Adipocyte (in vitro differentiated cells): ENCODE measurements at regions not wholly inside any gene's neighbourhood (a gene's known extent, or its start where the extent isn't known, plus 50 kb on each side); places are given as distances from the start of the nearest gene placed in this dataset.

Source experiments
- DNase-seq: peaks from one replicate; pipeline ENCODE4 v3.0.0-alpha.2; 2015; ENCODE audit warnings: low read depth
- H3K27me3 ChIP-seq: replicated peaks from 2 replicates; pipeline ENCODE4 v1.7.0; 2013; ENCODE audit warnings: mild to moderate bottlenecking, low read length, moderate library complexity; ENCODE audit not compliant: control insufficient read depth, insufficient read depth
- H3K36me3 ChIP-seq: 2 replicates; pipeline ENCODE4 v1.7.0; 2013; ENCODE audit warnings: low read length, mild to moderate bottlenecking, moderate library complexity; ENCODE audit not compliant: control insufficient read depth, insufficient read depth, severe bottlenecking
- H3K4me1 ChIP-seq: 2 replicates; pipeline ENCODE4 v1.7.0; 2013; ENCODE audit warnings: mild to moderate bottlenecking, low read length, moderate library complexity; ENCODE audit not compliant: control insufficient read depth, insufficient read depth
- H3K4me3 ChIP-seq: 2 replicates; pipeline ENCODE4 v1.7.0; 2013; ENCODE audit warnings: mild to moderate bottlenecking, low read length, moderate library complexity
- H3K9ac ChIP-seq: 2 replicates; pipeline ENCODE4 v1.7.0; 2013; ENCODE audit warnings: mild to moderate bottlenecking, low read length, moderate library complexity
- H3K9me3 ChIP-seq: 2 replicates; pipeline ENCODE4 v1.7.0; 2013; ENCODE audit warnings: mild to moderate bottlenecking, low read length, moderate library complexity; ENCODE audit not compliant: control insufficient read depth

GRCh38 chr2:857081-857480 lies 93.6 kb upstream of the SNTG2 start:
- Histone ChIP-seq H3K9ac (no peak overlapping the region), H3K4me3 (no peak overlapping the region), H3K27me3 (peaks cover 56% of the 10 kb centered on the region), H3K4me1 (no peaks in the 10 kb centered on the region), H3K36me3 (no peaks in the 10 kb centered on the region), H3K9me3 (no peaks in the 10 kb centered on the region)
- no peak for DNase-seq

GRCh38 chr2:856456-856855 lies 94.2 kb upstream of the SNTG2 start:
- DNase-seq = no peak
- Histone ChIP-seq H3K4me3 (no peak overlapping the region), H3K36me3 (no peaks in the 10 kb centered on the region), H3K4me1 (no peaks in the 10 kb centered on the region), H3K27me3 (peaks cover 50% of the 10 kb centered on the region), H3K9ac (no peak overlapping the region), H3K9me3 (no peaks in the 10 kb centered on the region)

GRCh38 chr2:856041-856440 lies 94.6 kb upstream of the SNTG2 start:
- Histone ChIP-seq H3K4me3 (no peak overlapping the region), H3K9ac (no peak overlapping the region), H3K4me1 (no peaks in the 10 kb centered on the region), H3K9me3 (no peaks in the 10 kb centered on the region), H3K27me3 (peaks cover 48% of the 10 kb centered on the region), H3K36me3 (no peaks in the 10 kb centered on the region)
- DNase-seq = no peak

DNA sequence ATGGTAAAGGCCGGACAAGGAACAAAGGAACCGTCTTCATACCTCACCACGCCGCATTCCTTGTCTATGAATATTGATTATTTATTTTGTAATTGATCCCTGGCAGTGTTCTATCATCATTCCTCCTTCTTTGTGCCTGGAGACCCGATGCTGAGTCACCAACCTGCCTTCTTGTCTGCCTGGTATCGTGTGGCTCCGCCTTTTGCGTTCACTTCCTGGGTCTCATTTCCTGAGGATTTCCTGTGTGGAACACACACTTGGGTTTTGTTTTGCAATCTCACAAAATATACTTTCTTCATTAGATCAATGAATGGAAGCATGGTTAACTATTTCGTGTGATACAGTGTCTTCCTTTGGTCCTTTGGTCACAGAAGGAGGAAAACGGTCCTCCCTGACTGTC lies 95.5 kb upstream of the SNTG2 start:
- no peak for DNase-seq
- Histone ChIP-seq H3K27me3 (peaks cover 46% of the 10 kb centered on the region), H3K9me3 (no peaks in the 10 kb centered on the region), H3K36me3 (no peaks in the 10 kb centered on the region), H3K4me3 (no peak overlapping the region), H3K4me1 (no peaks in the 10 kb centered on the region), H3K9ac (no peak overlapping the region)

- H3K4me3 ChIP-seq = no peak overlapping the region
- H3K27me3 ChIP-seq = peaks cover 40% of the 10 kb centered on the region
- H3K9me3 ChIP-seq = no peaks in the 10 kb centered on the region
- no peaks in the 10 kb centered on the region for H3K36me3 ChIP-seq
- peak; percentile 32 for DNase-seq
- no peaks in the 10 kb centered on the region for H3K4me1 ChIP-seq
- H3K9ac ChIP-seq = no peak overlapping the region
Observed at GRCh38 chr2:854460-854859, 96.2 kb upstream of the SNTG2 start.

DNA sequence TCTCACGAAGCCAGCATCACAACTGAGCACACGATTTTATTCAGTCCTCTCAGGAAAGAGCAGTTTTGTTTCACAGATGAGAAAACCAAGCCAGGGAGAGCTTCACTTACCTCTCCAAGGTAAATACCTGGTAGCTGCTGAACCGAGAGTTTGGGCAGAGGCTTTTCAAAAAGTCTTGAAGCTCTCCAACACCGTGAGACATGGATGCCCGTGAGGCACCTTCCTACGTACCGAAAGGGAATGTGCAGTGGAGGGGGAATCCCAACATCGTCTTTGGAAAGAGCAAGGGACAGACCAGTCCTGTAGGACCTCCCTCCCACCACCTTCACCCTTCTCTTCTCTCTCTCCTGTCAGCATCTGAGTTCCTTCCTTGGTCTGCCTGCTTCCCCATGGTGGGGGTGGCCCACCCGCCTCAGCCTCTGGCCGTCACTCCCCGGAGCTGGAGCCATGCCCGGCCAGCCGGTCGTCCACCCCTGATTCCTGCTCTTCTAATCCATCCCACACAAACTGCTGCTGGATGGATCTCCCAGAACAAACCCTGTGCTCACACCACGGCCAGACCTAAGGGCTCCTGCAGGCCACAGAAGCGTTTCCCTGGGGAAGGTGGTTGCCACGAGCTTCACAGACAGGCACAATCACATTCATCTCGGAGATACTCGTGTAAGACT lies 97.3 kb upstream of the SNTG2 start:
- H3K9ac ChIP-seq = no peak overlapping the region
- no peaks in the 10 kb centered on the region for H3K36me3 ChIP-seq
- H3K4me1 ChIP-seq = no peaks in the 10 kb centered on the region
- H3K4me3 ChIP-seq = no peak overlapping the region
- no peaks in the 10 kb centered on the region for H3K9me3 ChIP-seq
- H3K27me3 ChIP-seq = peaks cover 44% of the 10 kb centered on the region
- DNase-seq = no peak

- Histone ChIP-seq H3K36me3 (no peaks in the 10 kb centered on the region), H3K4me1 (no peaks in the 10 kb centered on the region), H3K9me3 (no peaks in the 10 kb centered on the region), H3K4me3 (no peak overlapping the region), H3K27me3 (peaks cover 38% of the 10 kb centered on the region), H3K9ac (no peak overlapping the region)
- DNase-seq = no peak
Observed at GRCh38 chr2:852168-852567, 98.5 kb upstream of the SNTG2 start.

- Histone ChIP-seq H3K4me1 (no peaks in the 10 kb centered on the region), H3K4me3 (no peak overlapping the region), H3K9ac (no peak overlapping the region), H3K9me3 (no peaks in the 10 kb centered on the region), H3K36me3 (no peaks in the 10 kb centered on the region), H3K27me3 (peaks cover 35% of the 10 kb centered on the region)
- DNase-seq = no peak
Observed at GRCh38 chr2:851680-852079, 99.0 kb upstream of the SNTG2 start.

GRCh38 chr2:851078-851477 lies 99.6 kb upstream of the SNTG2 start:
- Histone ChIP-seq H3K4me1 (no peaks in the 10 kb centered on the region), H3K9ac (no peak overlapping the region), H3K4me3 (no peak overlapping the region), H3K9me3 (no peaks in the 10 kb centered on the region), H3K27me3 (peaks cover 32% of the 10 kb centered on the region), H3K36me3 (no peaks in the 10 kb centered on the region)
- DNase-seq = no peak

DNA sequence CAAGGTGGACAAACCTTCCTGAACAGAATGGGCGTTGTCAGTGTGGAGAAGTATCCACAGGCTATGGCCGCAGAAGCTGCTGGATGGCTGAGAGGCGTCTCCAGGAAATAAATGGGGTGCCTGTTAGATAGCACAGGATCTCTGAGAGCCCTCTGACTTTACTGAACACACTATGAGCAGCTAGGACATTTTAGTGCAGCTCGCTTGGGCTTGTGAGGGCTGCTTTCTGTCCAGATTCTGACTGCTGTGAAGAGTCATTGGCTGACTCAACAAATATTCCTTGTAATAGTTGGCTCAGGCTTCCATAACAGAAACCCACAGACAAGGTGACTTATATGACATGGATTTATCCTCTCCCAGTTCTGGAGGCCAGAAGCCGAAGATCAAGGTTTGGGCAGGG lies 100.2 kb upstream of the SNTG2 start:
- H3K36me3 ChIP-seq = no peaks in the 10 kb centered on the region
- no peak overlapping the region for H3K9ac ChIP-seq
- no peak for DNase-seq
- H3K4me3 ChIP-seq = no peak overlapping the region
- no peaks in the 10 kb centered on the region for H3K9me3 ChIP-seq
- H3K27me3 ChIP-seq = peaks cover 36% of the 10 kb centered on the region
- H3K4me1 ChIP-seq = no peaks in the 10 kb centered on the region

DNA sequence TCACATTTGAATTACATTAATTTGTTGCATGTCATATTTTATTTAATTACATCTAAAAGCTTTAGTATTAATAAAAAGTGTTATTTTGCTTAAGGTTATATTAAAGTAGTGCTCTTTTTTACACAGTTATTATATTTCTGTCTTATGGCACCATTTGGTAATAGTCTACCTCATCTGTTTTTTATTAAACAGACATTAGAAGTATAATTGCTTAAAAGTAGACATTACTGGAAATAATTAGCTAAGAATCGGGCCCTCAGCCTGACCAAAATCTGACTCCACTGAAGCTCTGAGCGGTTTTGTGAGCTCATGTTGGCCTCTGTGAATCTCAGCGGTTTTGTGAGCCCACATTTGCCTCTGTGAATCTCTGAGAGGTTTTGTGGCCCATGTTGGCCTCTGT lies 102.5 kb upstream of the SNTG2 start:
- Histone ChIP-seq H3K9me3 (no peaks in the 10 kb centered on the region), H3K4me3 (no peak overlapping the region), H3K4me1 (no peaks in the 10 kb centered on the region), H3K9ac (no peak overlapping the region), H3K36me3 (no peaks in the 10 kb centered on the region), H3K27me3 (peaks cover 26% of the 10 kb centered on the region)
- no peak for DNase-seq

- Histone ChIP-seq H3K36me3 (no peaks in the 10 kb centered on the region), H3K9ac (no peak overlapping the region), H3K4me3 (no peak overlapping the region), H3K9me3 (no peaks in the 10 kb centered on the region), H3K4me1 (no peaks in the 10 kb centered on the region), H3K27me3 (peaks cover 26% of the 10 kb centered on the region)
- no peak for DNase-seq
Observed at GRCh38 chr2:847669-848068, 103.0 kb upstream of the SNTG2 start.
